ENCODE measurements at regions not wholly inside any gene's neighbourhood (a gene's known extent, or its start where the extent isn't known, plus 50 kb on each side); places are given as distances from the start of the nearest gene placed in this dataset.
"Not testable (repeated sequence)": the region's sequence is repeated elsewhere in the genome, so short reads cannot be mapped to it uniquely, and the experiment has no call there.

- 100% methylated on average over 1 of the region's 2 CpGs for WGBS, 2 experiments (ENCODE audit: insufficient coverage in 2 of 2)
These were observed 349.5 kb downstream of the TSHZ3 start for GRCh38 chr19:30999726-31000125.

DNA sequence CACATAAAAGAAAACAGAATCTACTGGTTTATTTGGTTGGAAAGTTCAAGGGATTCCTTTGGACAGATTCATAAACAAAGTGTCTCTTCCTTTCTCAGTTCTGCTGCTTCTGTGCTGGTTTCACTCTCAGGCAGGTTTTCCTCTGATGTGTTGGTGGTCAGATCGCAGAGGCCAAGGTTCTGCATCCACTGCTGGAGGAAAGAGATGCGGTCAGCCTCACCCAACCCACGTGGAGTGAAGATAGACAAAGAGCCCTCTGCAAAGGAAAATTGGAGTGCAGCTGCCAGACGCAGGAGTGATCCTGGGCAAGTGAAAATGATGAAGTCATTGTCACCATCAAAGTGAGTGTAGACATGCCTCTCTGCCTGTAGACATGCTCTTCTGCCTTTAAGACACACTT lies 352.0 kb downstream of the TSHZ3 start:
- Histone ChIP-seq H3K36me3 (ENCODE audit: control insufficient read depth, insufficient read depth, low read length) (no peaks in the 10 kb centered on the region), H3K9me3 (ENCODE audit: control insufficient read depth, low read length) (no peaks in the 10 kb centered on the region), H3K27ac (ENCODE audit: low read depth, low read length, severe bottlenecking) (no peak overlapping the region), H3K4me1 (ENCODE audit: control insufficient read depth, insufficient read depth, low read length, poor library complexity, severe bottlenecking) (no peaks in the 10 kb centered on the region), H3K4me3 (ENCODE audit: extremely low read depth, insufficient read depth, low read length, poor library complexity, severe bottlenecking) (no peak overlapping the region)
- 77 to 89% methylated on average over 3 to 4 of the region's 4 CpGs for WGBS, 2 experiments (ENCODE audit: insufficient coverage in 2 of 2)

More at GRCh38 chr19:30999726-31000125, 349.5 kb downstream of the TSHZ3 start:
- Histone ChIP-seq H3K27ac (ENCODE audit: low read depth, low read length, severe bottlenecking) (no peak overlapping the region), H3K4me1 (ENCODE audit: control insufficient read depth, insufficient read depth, low read length, poor library complexity, severe bottlenecking) (no peaks in the 10 kb centered on the region), H3K4me3 (ENCODE audit: extremely low read depth, insufficient read depth, low read length, poor library complexity, severe bottlenecking) (no peak overlapping the region), H3K36me3 (ENCODE audit: control insufficient read depth, insufficient read depth, low read length) (no peaks in the 10 kb centered on the region), H3K9me3 (ENCODE audit: control insufficient read depth, low read length) (no peaks in the 10 kb centered on the region)

DNA sequence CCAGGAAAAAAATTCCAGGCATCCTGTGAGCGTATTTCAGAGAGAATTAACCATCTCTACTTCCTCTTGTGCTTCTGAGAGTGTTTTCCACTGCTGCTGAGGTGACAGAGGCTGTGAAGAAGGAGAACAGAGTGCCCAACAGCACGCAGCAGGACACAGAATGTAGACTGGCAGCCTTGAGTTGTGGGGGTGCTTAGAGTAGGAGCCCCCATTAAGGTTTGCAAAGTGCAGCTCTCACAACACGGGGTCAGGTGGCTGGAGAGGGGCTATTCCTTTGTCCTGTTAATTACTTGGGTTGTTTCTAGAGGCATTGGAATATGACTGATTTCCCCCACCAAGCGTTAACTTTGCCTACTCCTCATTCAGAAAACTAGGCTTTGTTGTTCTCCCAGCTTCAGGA lies 370.6 kb downstream of the TSHZ3 start:
- Histone ChIP-seq H3K36me3 (ENCODE audit: control insufficient read depth, insufficient read depth, low read length) (no peaks in the 10 kb centered on the region), H3K4me1 (ENCODE audit: control insufficient read depth, insufficient read depth, low read length, poor library complexity, severe bottlenecking) (no peaks in the 10 kb centered on the region), H3K4me3 (ENCODE audit: extremely low read depth, insufficient read depth, low read length, poor library complexity, severe bottlenecking) (no peak overlapping the region), H3K9me3 (ENCODE audit: control insufficient read depth, low read length) (peaks cover 7% of the 10 kb centered on the region), H3K27ac (ENCODE audit: low read depth, low read length, severe bottlenecking) (no peak overlapping the region)
- 33% methylated on average over 1 to 2 of the region's 4 CpGs for WGBS, 2 experiments (ENCODE audit: insufficient coverage in 2 of 2)

GRCh38 chr19:30969591-30969990 lies 379.6 kb downstream of the TSHZ3 start:
- WGBS, 2 experiments (ENCODE audit: insufficient coverage in 2 of 2): 80 to 86% methylated on average over 1 of the region's 2 CpGs
- H3K4me1 ChIP-seq (ENCODE audit: control insufficient read depth, insufficient read depth, low read length, poor library complexity, severe bottlenecking): no peaks in the 10 kb centered on the region
- H3K36me3 ChIP-seq (ENCODE audit: control insufficient read depth, insufficient read depth, low read length): no peaks in the 10 kb centered on the region
- H3K4me3 ChIP-seq (ENCODE audit: extremely low read depth, insufficient read depth, low read length, poor library complexity, severe bottlenecking): no peak overlapping the region
- no peaks in the 10 kb centered on the region for H3K9me3 ChIP-seq (ENCODE audit: control insufficient read depth, low read length)
- H3K27ac ChIP-seq (ENCODE audit: low read depth, low read length, severe bottlenecking): no peak overlapping the region

DNA sequence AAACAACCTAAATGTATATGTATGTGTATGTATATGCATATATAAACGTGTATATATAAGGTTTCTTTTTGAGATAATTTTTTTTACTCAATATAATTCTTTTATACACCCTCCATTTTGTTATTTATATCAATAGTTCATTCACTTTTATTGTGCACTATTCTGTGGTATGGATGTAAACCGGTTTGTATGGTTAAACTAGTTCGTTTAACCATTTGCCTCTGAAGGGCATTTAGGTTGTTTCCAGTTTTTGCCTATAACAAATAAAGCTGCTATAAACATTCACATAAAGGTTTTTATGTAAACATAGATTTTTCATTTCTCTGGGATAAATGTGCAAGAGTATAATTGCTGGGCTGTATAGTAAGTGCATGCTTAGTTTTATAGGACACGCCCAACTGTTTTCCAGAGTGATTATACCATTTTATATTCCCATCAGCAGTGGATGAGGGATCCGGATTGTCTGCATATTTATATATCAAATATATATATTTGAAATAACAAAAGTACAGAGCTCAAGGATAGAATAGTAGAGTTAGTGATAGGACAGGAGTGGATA lies 380.3 kb downstream of the TSHZ3 start:
- Histone ChIP-seq H3K36me3 (ENCODE audit: control insufficient read depth, insufficient read depth, low read length) (no peaks in the 10 kb centered on the region), H3K27ac (ENCODE audit: low read depth, low read length, severe bottlenecking) (no peak overlapping the region), H3K9me3 (ENCODE audit: control insufficient read depth, low read length) (no peaks in the 10 kb centered on the region), H3K4me3 (ENCODE audit: extremely low read depth, insufficient read depth, low read length, poor library complexity, severe bottlenecking) (no peak overlapping the region), H3K4me1 (ENCODE audit: control insufficient read depth, insufficient read depth, low read length, poor library complexity, severe bottlenecking) (no peaks in the 10 kb centered on the region)
- WGBS, 2 experiments (ENCODE audit: insufficient coverage in 2 of 2): no CpG with 5 or more reads among the region's 5 CpGs

- no peaks in the 10 kb centered on the region for H3K36me3 ChIP-seq (ENCODE audit: control insufficient read depth, insufficient read depth, low read length)
- 80 to 88% methylated on average over 3 to 5 of the region's 5 CpGs for WGBS, 2 experiments (ENCODE audit: insufficient coverage in 2 of 2)
- no peak overlapping the region for H3K27ac ChIP-seq (ENCODE audit: low read depth, low read length, severe bottlenecking)
- H3K4me1 ChIP-seq (ENCODE audit: control insufficient read depth, insufficient read depth, low read length, poor library complexity, severe bottlenecking): no peaks in the 10 kb centered on the region
- H3K4me3 ChIP-seq (ENCODE audit: extremely low read depth, insufficient read depth, low read length, poor library complexity, severe bottlenecking): no peak overlapping the region
- H3K9me3 ChIP-seq (ENCODE audit: control insufficient read depth, low read length): no peaks in the 10 kb centered on the region
These were observed 381.0 kb downstream of the TSHZ3 start for GRCh38 chr19:30968210-30968609.

DNA sequence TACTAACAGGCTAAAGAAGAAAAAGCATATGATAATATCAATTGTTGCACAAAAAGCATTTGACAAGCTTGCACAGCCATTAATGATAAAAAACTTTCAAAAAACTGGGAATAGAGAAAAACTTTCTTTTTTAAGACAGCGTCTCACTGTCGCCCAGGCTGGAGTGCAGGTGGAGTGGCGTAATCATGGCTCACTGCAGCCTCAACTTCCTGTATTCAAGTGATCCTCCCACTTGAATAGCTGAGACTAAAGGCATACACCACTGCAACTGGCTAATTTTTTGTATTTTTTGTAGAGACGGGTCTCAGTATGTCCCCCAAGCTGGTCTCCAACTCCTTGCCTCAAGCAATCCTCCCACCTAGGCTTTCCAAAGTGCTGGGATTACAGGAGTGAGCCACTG lies 382.8 kb downstream of the TSHZ3 start:
- no peaks in the 10 kb centered on the region for H3K4me1 ChIP-seq (ENCODE audit: control insufficient read depth, insufficient read depth, low read length, poor library complexity, severe bottlenecking)
- WGBS, 2 experiments (ENCODE audit: insufficient coverage in 2 of 2): 93 to 100% methylated on average over 2 to 3 of the region's 4 CpGs
- no peaks in the 10 kb centered on the region for H3K9me3 ChIP-seq (ENCODE audit: control insufficient read depth, low read length)
- no peak overlapping the region for H3K27ac ChIP-seq (ENCODE audit: low read depth, low read length, severe bottlenecking)
- H3K4me3 ChIP-seq (ENCODE audit: extremely low read depth, insufficient read depth, low read length, poor library complexity, severe bottlenecking): no peak overlapping the region
- H3K36me3 ChIP-seq (ENCODE audit: control insufficient read depth, insufficient read depth, low read length): no peaks in the 10 kb centered on the region

DNA sequence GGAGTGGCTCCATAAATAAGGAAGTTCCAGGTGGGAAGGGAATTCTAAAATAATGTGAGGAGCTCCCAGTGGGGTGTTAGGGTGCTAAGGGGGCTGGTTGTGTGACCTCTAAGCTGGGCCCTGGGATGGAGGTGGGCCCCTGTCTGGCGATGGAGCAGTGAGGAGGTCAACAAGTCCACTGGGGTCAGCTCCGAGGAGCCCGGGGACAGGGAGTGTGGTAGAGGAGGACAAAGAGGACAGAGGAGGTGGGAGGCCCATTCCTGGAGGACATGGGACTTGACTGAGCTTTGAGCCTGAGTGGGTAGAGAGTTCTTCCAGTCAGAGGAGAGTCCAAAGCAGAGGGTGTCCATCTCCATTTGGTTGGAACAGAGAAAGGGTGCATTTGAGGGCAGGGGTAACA lies 390.2 kb downstream of the TSHZ3 start:
- Histone ChIP-seq H3K4me3 (ENCODE audit: extremely low read depth, insufficient read depth, low read length, poor library complexity, severe bottlenecking) (no peak overlapping the region), H3K9me3 (ENCODE audit: control insufficient read depth, low read length) (no peaks in the 10 kb centered on the region), H3K4me1 (ENCODE audit: control insufficient read depth, insufficient read depth, low read length, poor library complexity, severe bottlenecking) (no peaks in the 10 kb centered on the region), H3K27ac (ENCODE audit: low read depth, low read length, severe bottlenecking) (no peak overlapping the region), H3K36me3 (ENCODE audit: control insufficient read depth, insufficient read depth, low read length) (no peaks in the 10 kb centered on the region)
- 79 to 81% methylated on average over 3 of the region's 3 CpGs for WGBS, 2 experiments (ENCODE audit: insufficient coverage in 2 of 2)

- H3K9me3 ChIP-seq (ENCODE audit: control insufficient read depth, low read length): no peaks in the 10 kb centered on the region
- WGBS, 2 experiments (ENCODE audit: insufficient coverage in 2 of 2): 86 to 96% methylated on average over 7 of the region's 12 CpGs
- no peaks in the 10 kb centered on the region for H3K4me1 ChIP-seq (ENCODE audit: control insufficient read depth, insufficient read depth, low read length, poor library complexity, severe bottlenecking)
- no peaks in the 10 kb centered on the region for H3K36me3 ChIP-seq (ENCODE audit: control insufficient read depth, insufficient read depth, low read length)
- no peak overlapping the region for H3K27ac ChIP-seq (ENCODE audit: low read depth, low read length, severe bottlenecking)
- no peak overlapping the region for H3K4me3 ChIP-seq (ENCODE audit: extremely low read depth, insufficient read depth, low read length, poor library complexity, severe bottlenecking)
These were observed 393.8 kb downstream of the TSHZ3 start for GRCh38 chr19:30955112-30956104.

DNA sequence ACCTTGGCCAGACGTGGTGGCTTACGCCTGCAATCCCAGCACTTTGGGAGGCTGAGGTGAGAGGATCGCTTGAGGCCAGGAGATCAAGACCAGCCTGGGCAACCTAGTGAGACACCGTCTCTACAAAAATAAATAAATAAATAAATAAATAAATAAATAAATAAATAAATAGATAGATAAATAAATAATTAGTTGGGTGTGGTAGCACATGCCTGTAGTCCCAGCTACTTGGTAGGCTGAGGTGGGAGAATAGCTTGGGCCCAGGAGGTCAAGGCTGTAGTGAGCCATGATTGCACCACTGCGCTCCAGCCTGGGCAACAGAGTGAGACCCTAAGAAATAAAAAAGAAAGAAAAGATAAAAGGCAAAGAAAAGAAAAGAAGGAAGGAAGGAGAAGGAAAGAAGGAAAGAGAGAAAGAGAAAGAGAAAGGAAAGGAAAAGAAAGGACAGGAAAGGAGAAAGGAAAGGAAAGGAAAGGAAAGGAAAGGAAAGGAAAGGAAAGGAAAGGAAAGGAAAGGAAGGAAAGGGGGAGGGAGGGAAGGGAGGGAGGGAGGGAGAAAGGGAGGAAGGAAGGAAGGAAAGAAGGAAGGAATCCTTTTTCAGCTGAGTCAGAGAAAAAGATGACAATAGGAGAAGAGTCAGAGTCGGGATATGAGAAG lies 404.8 kb downstream of the TSHZ3 start:
- H3K27ac ChIP-seq (ENCODE audit: low read depth, low read length, severe bottlenecking); H3K36me3 ChIP-seq (ENCODE audit: control insufficient read depth, insufficient read depth, low read length); H3K4me3 ChIP-seq (ENCODE audit: extremely low read depth, insufficient read depth, low read length, poor library complexity, severe bottlenecking); H3K4me1 ChIP-seq (ENCODE audit: control insufficient read depth, insufficient read depth, low read length, poor library complexity, severe bottlenecking); H3K9me3 ChIP-seq (ENCODE audit: control insufficient read depth, low read length): not testable (repeated sequence)
- WGBS, 2 experiments (ENCODE audit: insufficient coverage in 2 of 2): 94 to 96% methylated on average over 4 to 5 of the region's 6 CpGs
